GM12873 (cell line): ENCODE measurements at regions not wholly inside any gene's neighbourhood (a gene's known extent, or its start where the extent isn't known, plus 50 kb on each side); places are given as distances from the start of the nearest gene placed in this dataset.

Experiments used
- CTCF ChIP-seq: IDR thresholded peaks from 2 replicates; pipeline ENCODE4 v1.5.1; 2012; ENCODE audit warnings: low read depth, mild to moderate bottlenecking, moderate library complexity, low read length, control low read depth; ENCODE audit not compliant: insufficient read depth; ENCODE audit errors: missing control alignments

- no peak for TF ChIP-seq CTCF
These were observed 167.0 kb downstream of the MRM1 start for GRCh38 chr17:36768394-36768793.

GRCh38 chr17:36773039-36773438 is 164.2 kb upstream of the LHX1 start:
- no peak for TF ChIP-seq CTCF

- TF ChIP-seq CTCF = no peak
These were observed 160.2 kb upstream of the LHX1 start for GRCh38 chr17:36777118-36777517.

- no peak for TF ChIP-seq CTCF
These were observed 158.8 kb upstream of the LHX1 start for GRCh38 chr17:36778448-36778847.

GRCh38 chr17:36779550-36779949 is 157.7 kb upstream of the LHX1 start:
- no peak for TF ChIP-seq CTCF

GRCh38 chr17:36784633-36785032 is 152.6 kb upstream of the LHX1 start:
- TF ChIP-seq CTCF = no peak

- TF ChIP-seq CTCF = no peak
These were observed 150.4 kb upstream of the LHX1 start for GRCh38 chr17:36786867-36787266.
